ENCODE measurements at regions not wholly inside any gene's neighbourhood (a gene's known extent, or its start where the extent isn't known, plus 50 kb on each side); places are given as distances from the start of the nearest gene placed in this dataset.

DNA sequence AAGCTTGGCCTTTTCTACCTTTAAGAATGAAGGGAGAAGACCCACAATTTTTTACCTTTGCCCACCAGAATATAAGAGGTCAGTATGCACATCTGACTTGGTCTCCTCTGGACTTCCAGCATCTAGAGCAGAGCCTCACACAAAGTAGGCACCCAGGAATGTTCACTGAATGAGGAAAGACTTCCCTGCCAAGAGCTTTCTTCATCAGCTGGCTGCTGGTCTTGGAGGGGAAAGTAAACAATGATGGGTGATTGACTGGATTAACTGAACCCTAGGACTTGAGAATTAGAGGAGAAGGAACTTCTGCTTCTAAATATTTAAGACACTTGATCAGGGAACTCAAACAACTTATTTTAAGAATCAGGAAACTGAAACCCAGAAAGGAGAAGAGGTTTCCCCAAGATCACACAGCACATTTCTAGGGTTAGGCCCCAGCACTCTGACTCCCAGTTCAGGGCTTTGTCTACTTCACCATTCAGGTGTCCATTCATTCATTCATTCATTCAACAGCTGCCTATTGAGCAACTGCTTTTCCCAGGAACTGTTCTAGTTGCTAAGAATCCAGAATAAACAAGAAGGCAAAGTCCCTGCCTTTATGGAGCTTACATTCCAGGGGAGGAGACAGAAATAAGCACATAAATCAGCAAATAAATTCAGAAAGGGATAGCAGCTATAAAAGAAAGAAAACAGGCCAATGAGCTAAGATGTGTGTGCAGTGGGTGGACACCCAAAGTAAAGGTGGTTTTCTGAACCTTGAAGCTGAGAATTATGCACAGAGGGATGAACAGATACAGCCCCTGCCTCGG is 216.9 kb upstream of the LRFN2 start:
- TF ChIP-seq, protein P1, sequence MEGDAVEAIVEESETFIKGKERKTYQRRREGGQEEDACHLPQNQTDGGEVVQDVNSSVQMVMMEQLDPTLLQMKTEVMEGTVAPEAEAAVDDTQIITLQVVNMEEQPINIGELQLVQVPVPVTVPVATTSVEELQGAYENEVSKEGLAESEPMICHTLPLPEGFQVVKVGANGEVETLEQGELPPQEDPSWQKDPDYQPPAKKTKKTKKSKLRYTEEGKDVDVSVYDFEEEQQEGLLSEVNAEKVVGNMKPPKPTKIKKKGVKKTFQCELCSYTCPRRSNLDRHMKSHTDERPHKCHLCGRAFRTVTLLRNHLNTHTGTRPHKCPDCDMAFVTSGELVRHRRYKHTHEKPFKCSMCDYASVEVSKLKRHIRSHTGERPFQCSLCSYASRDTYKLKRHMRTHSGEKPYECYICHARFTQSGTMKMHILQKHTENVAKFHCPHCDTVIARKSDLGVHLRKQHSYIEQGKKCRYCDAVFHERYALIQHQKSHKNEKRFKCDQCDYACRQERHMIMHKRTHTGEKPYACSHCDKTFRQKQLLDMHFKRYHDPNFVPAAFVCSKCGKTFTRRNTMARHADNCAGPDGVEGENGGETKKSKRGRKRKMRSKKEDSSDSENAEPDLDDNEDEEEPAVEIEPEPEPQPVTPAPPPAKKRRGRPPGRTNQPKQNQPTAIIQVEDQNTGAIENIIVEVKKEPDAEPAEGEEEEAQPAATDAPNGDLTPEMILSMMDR (IDR thresholded peaks at IDR 0.05): no peak
- no peak for TF ChIP-seq POLR2A (IDR thresholded peaks at IDR 0.05)

All from testis (tissue), 2 donors.